HL-60/S4 treated with phorbol 12-myristate 13-acetate at 8.2 ng/mL for 4 days and 3 days (cell line): ENCODE measurements at regions not wholly inside any gene's neighbourhood (a gene's known extent, or its start where the extent isn't known, plus 50 kb on each side); places are given as distances from the start of the nearest gene placed in this dataset.
"Not testable (repeated sequence)": the region's sequence is repeated elsewhere in the genome, so short reads cannot be mapped to it uniquely, and the experiment has no call there.

Source experiments
- in situ Hi-C: fragments of 300-500 bp; cut with MboI; formaldehyde crosslinking; loops from 2 replicates; pipeline ENCODE4 v1.15.0; 2022; ENCODE audit warnings: low sequenced_read_pairs

GRCh38 chr12:46554460-46554859 is 181.9 kb upstream of the SLC38A2 start:
- in situ Hi-C loops = no loop called here

DNA sequence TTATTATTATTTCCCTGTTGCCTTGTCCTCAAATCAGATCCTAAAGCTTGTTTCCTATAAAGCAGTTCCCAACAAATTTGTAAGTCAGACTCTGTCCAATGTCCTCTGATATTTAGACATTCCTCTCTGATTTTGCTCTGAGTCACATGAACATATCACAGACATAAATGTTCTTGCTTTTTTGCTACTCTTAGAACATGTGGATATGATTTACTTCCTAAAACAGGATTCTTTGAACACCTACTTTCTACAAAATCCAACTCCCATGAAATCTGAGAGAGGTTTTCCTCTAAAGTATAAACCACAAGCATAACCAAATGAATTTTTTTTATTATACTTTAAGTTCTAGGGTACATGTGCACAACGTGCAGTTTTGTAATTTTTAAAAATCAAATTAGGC is 181.3 kb upstream of the SLC38A2 start:
- in situ Hi-C loops = no loop called here

GRCh38 chr12:46553266-46553665 is 180.7 kb upstream of the SLC38A2 start:
- in situ Hi-C loops = no loop called here

DNA sequence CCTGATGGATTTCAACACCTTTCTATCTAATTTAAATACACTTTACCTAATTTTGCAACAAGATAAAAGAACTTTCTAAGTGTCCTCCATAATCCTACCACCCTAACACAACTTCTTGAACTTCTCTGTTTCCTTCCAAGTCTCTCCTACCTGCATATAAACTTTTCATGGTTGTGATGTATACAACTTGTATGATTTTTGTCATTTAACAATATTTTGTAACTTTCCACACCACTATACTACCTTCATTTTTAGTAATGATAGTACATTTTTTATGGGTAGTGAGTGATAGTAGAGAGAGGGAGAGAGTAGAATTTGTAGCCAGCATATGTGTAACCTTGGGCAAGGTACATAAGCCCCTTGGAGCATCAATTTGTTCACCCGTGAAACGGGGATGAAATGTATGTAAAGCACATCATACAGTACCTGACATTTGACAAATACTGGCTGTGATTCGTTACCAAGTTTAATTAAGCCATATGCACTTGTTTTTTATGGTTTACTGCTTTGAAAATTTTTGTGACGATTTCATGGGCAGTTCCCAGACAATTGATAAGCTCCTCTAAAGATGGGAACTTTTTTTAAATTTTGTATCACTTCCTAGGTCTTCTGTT is 177.8 kb upstream of the SLC38A2 start:
- in situ Hi-C loops = no loop called here

DNA sequence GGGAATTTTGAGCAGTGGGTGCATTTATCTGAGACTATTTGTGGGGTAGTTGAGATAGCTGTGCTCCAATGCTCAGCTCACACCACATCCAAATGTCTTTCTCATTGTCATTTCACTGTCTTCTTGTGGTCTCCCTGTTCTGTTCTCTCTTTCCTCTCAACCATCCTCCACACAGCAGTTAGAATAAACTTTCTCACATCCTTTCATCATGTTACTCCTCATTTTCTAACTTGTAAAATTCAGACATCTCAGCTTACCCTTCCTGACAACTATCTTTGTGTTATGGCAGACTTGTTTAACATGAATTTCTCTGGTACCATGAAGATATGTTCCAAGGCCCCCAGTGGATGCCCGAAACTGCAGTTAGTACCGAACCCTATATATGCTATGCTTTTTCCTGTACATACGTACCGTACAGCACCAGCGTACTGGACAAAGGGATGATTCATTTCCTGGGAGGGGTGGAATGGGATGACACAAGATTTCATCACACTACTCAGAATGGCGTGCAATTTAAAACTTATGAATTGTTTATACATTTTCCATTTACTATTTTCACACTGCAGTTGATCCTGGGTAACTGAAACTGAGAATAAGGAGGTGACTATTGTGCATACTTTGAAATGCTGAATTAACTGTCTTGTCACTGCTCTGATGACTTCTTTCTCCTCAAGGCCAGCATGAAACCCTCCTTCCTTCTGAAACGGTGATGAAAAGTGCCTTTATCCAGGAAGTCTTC is 177.1 kb upstream of the SLC38A2 start:
- in situ Hi-C loops = no loop called here

GRCh38 chr12:46548605-46549071 is 176.1 kb upstream of the SLC38A2 start:
- in situ Hi-C loops = no loop called here

GRCh38 chr12:46547421-46548354 is 175.1 kb upstream of the SLC38A2 start:
- in situ Hi-C loops = no loop called here

- in situ Hi-C loops = no loop called here
Measured at GRCh38 chr12:46546634-46547273, 174.2 kb upstream of the SLC38A2 start.

- in situ Hi-C loops = not testable (repeated sequence)
Measured at GRCh38 chr12:46543378-46543795, 170.8 kb upstream of the SLC38A2 start.

GRCh38 chr12:46538976-46539375 is 166.4 kb upstream of the SLC38A2 start:
- in situ Hi-C loops = no loop called here

DNA sequence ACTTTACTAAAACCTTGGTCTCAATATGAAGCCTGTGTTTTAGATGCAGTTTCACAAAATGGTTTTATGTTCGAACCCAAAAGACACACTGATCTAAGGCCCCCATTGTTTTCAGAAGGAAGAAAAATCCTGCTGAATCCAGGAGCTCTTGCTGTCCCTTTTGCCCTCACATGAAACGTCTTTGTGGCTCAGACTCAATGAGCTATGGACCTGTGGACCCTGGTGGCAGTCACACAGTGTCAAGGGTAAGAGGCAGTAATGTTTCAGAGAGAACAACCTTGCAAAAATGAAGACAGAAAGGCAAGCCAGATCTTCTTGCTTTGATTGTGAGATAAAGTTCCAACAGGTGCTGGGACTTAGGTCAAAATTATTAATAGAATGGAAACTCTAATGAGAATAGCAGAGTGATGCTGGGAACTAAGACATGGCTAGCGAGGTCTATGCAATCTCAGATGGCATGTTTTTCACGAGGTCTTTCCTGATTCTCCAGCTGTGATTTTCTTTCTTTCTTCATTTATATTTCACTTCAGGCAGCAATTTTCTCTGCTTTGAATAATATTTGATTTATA is 164.9 kb upstream of the SLC38A2 start:
- in situ Hi-C loops = no loop called here

- in situ Hi-C loops = not testable (repeated sequence)
Measured at GRCh38 chr12:46536316-46536715, 163.7 kb upstream of the SLC38A2 start.

GRCh38 chr12:46535907-46536306 is 163.3 kb upstream of the SLC38A2 start:
- in situ Hi-C loops = no loop called here

- in situ Hi-C loops = no loop called here
Measured at GRCh38 chr12:46535376-46535775, 162.8 kb upstream of the SLC38A2 start.

GRCh38 chr12:46534327-46534840 is 161.8 kb upstream of the SLC38A2 start:
- in situ Hi-C loops = no loop called here

GRCh38 chr12:46533723-46534122 is 161.2 kb upstream of the SLC38A2 start:
- in situ Hi-C loops = no loop called here

DNA sequence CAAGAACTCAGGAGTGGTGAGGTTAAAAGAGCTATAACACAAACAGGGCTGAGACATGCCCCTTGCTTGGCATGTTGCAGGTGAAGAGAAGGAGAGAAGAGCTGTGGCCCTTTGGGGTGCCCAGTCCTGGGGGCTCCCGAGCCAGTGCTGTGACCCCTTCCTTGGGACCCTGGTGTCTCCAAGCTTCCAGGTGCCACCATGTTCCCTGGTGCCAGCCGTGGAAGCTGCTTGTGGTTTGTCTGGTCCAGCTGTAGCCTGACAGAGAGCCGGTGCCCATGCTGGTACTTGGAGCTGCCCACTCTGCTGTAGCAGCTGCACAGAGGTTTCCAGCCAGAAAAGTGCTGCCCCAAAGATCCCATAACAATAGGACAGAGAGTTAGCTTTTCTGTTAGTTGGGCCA is 159.2 kb upstream of the SLC38A2 start:
- in situ Hi-C loops = no loop called here

- in situ Hi-C loops = no loop called here
Measured at GRCh38 chr12:46531059-46531785, 158.6 kb upstream of the SLC38A2 start.

DNA sequence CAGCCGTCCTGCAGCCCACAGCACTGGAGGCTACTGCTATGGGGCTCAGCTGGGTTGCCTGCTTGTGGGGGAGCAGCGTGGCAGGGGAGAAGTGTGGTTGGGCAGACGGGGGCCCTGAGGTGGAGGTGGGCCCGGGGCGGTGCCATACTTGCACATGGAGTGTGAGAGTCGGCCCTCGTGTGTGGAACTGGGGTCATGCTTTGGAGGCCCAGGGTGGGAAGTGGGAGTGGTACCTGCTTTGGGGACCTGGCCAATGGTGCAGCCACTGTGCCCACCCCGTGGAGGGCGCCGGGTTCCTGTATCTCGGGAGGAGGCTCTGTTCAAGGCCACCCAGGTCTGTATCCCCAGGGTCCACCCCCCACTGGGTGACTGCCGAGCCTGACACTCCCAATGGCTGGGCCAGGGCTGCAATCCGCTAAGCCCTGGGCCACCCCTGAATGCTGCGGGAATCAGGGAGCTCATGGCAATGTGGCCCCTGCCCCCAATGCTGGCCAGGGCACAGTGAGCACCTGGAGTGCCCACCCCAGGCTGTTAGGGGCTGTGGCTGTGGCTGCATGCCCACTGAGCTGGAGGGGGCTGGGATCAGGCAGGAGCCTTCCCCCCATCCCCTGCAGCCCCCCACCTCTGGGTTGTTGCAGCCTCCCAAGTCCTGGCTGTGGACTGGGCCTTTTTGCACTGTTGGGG is 157.9 kb upstream of the SLC38A2 start:
- in situ Hi-C loops = no loop called here
